ENCODE measurements at regions not wholly inside any gene's neighbourhood (a gene's known extent, or its start where the extent isn't known, plus 50 kb on each side); places are given as distances from the start of the nearest gene placed in this dataset.

GRCh38 chr7:21305455-21306235 is 122.2 kb upstream of the SP4 start:
- H3K36me3 ChIP-seq (ENCODE audit: control insufficient read depth in 4 of 4, insufficient read depth in 4 of 4, low read length in 3 of 4) = no peaks in the 10 kb centered on the region
- no peaks in the 10 kb centered on the region for H3K27me3 ChIP-seq (replicated peaks in 2 of 5; ENCODE audit: control insufficient read depth in 4 of 5, insufficient read depth in 5 of 5, low read length in 4 of 5)
- no peaks in the 10 kb centered on the region for H3K4me1 ChIP-seq (ENCODE audit: control extremely low read depth in 1 of 4, control insufficient read depth in 4 of 4, insufficient read depth in 4 of 4, low read length in 3 of 4)
- POLR2A ChIA-PET = no interaction called here
- no peak for DNase-seq
- WGBS (ENCODE audit: insufficient coverage) = 100% methylated on average over 1 of the region's 3 CpGs
- H3K9me3 ChIP-seq (ENCODE audit: control extremely low read depth in 1 of 5, control insufficient read depth in 4 of 5, insufficient read depth in 2 of 5, low read depth in 1 of 5, low read length in 4 of 5) = peaks cover 0 to 18% (median 7%) of the 10 kb centered on the region in 5 experiments
- CTCF ChIA-PET = no interaction called here
- H3K4me3 ChIP-seq (ENCODE audit: control insufficient read depth in 1 of 7, extremely low read depth in 1 of 7, insufficient read depth in 4 of 7, low read depth in 2 of 7, low read length in 6 of 7) = no peak overlapping the region
- no peak overlapping the region for H3K27ac ChIP-seq (ENCODE audit: insufficient read depth in 1 of 2, low read depth in 1 of 2, low read length in 2 of 2, poor library complexity in 1 of 2, severe bottlenecking in 2 of 2)

DNA sequence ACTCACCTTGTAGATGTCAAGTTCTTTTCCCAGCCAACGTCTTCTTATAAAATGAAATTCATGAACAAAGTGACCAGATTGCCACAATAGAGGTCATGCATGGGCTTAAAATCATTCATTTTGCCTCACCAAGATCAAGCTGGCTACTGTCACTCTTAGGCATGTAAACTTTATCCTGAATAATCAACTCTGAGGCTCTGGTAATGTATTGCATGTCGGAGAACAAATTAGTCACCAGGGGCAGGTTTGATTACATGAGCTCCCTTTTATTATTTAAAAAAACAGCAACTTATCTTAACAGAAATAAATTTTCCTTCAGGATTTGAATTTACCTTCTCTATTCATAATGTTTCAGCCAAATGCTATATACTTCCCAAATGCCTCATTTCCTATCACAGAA is 112.9 kb upstream of the SP4 start:
- H3K36me3 ChIP-seq (ENCODE audit: control insufficient read depth in 4 of 4, insufficient read depth in 4 of 4, low read length in 3 of 4) = no peaks in the 10 kb centered on the region
- ChIA-PET CTCF (no interaction called here), POLR2A (no interaction called here)
- no peak overlapping the region for H3K4me3 ChIP-seq (ENCODE audit: control insufficient read depth in 1 of 7, extremely low read depth in 1 of 7, insufficient read depth in 4 of 7, low read depth in 2 of 7, low read length in 6 of 7)
- 100% methylated on average over 2 of the region's 2 CpGs for WGBS (ENCODE audit: insufficient coverage)
- no peaks in the 10 kb centered on the region for H3K27me3 ChIP-seq (replicated peaks in 2 of 5; ENCODE audit: control insufficient read depth in 4 of 5, insufficient read depth in 5 of 5, low read length in 4 of 5)
- H3K27ac ChIP-seq (ENCODE audit: insufficient read depth in 1 of 2, low read depth in 1 of 2, low read length in 2 of 2, poor library complexity in 1 of 2, severe bottlenecking in 2 of 2) = no peak overlapping the region
- DNase-seq = no peak
- H3K4me1 ChIP-seq (ENCODE audit: control extremely low read depth in 1 of 4, control insufficient read depth in 4 of 4, insufficient read depth in 4 of 4, low read length in 3 of 4) = no peaks in the 10 kb centered on the region
- peaks cover 0 to 3% (median 0%) of the 10 kb centered on the region in 5 experiments for H3K9me3 ChIP-seq (ENCODE audit: control extremely low read depth in 1 of 5, control insufficient read depth in 4 of 5, insufficient read depth in 2 of 5, low read depth in 1 of 5, low read length in 4 of 5)

GRCh38 chr7:21317966-21318915 is 109.6 kb upstream of the SP4 start:
- Histone ChIP-seq H3K9me3 (ENCODE audit: control extremely low read depth in 1 of 5, control insufficient read depth in 4 of 5, insufficient read depth in 2 of 5, low read depth in 1 of 5, low read length in 4 of 5) (peaks cover 0 to 3% (median 0%) of the 10 kb centered on the region in 5 experiments), H3K36me3 (ENCODE audit: control insufficient read depth in 4 of 4, insufficient read depth in 4 of 4, low read length in 3 of 4) (no peaks in the 10 kb centered on the region), H3K4me1 (ENCODE audit: control extremely low read depth in 1 of 4, control insufficient read depth in 4 of 4, insufficient read depth in 4 of 4, low read length in 3 of 4) (no peaks in the 10 kb centered on the region), H3K27ac (ENCODE audit: insufficient read depth in 1 of 2, low read depth in 1 of 2, low read length in 2 of 2, poor library complexity in 1 of 2, severe bottlenecking in 2 of 2) (no peak overlapping the region), H3K4me3 (ENCODE audit: control insufficient read depth in 1 of 7, extremely low read depth in 1 of 7, insufficient read depth in 4 of 7, low read depth in 2 of 7, low read length in 6 of 7) (no peak overlapping the region), H3K27me3 (replicated peaks in 2 of 5; ENCODE audit: control insufficient read depth in 4 of 5, insufficient read depth in 5 of 5, low read length in 4 of 5) (no peaks in the 10 kb centered on the region)
- POLR2A ChIA-PET = no interaction called here
- no peak for DNase-seq
- CTCF ChIA-PET = no interaction called here
- WGBS (ENCODE audit: insufficient coverage) = 100% methylated on average over 2 of the region's 6 CpGs

- no peak for DNase-seq
- WGBS (ENCODE audit: insufficient coverage) = 67% methylated on average over 1 of the region's 1 CpG
- H3K9me3 ChIP-seq (ENCODE audit: control extremely low read depth in 1 of 5, control insufficient read depth in 4 of 5, insufficient read depth in 2 of 5, low read depth in 1 of 5, low read length in 4 of 5) = peaks cover 0 to 3% (median 0%) of the 10 kb centered on the region in 5 experiments
- CTCF ChIA-PET = no interaction called here
- POLR2A ChIA-PET = no interaction called here
- no peaks in the 10 kb centered on the region for H3K27me3 ChIP-seq (replicated peaks in 2 of 5; ENCODE audit: control insufficient read depth in 4 of 5, insufficient read depth in 5 of 5, low read length in 4 of 5)
- H3K4me1 ChIP-seq (ENCODE audit: control extremely low read depth in 1 of 4, control insufficient read depth in 4 of 4, insufficient read depth in 4 of 4, low read length in 3 of 4) = no peaks in the 10 kb centered on the region
- no peak overlapping the region for H3K4me3 ChIP-seq (ENCODE audit: control insufficient read depth in 1 of 7, extremely low read depth in 1 of 7, insufficient read depth in 4 of 7, low read depth in 2 of 7, low read length in 6 of 7)
- no peak overlapping the region for H3K27ac ChIP-seq (ENCODE audit: insufficient read depth in 1 of 2, low read depth in 1 of 2, low read length in 2 of 2, poor library complexity in 1 of 2, severe bottlenecking in 2 of 2)
- H3K36me3 ChIP-seq (ENCODE audit: control insufficient read depth in 4 of 4, insufficient read depth in 4 of 4, low read length in 3 of 4) = no peaks in the 10 kb centered on the region
These were observed 109.0 kb upstream of the SP4 start for GRCh38 chr7:21318916-21319270.

DNA sequence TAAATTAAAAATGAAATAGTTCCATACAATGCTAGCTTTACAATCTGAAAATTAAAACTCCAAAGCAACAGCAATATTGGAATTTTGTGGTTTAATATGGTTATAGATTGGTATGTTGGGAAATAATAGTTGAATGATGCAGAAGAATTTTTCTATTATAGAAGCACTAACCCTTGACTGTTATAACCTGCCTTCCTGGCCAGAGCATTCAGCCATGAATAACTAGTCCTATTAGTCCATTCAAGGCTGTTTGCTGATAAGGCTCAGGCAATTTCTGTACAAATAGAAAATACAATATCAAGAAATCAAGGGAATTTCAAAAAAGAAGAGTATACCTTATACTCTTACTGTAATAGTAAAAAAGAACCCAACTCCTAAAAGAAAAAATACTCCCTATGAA is 101.6 kb upstream of the SP4 start:
- CTCF ChIA-PET = no interaction called here
- H3K9me3 ChIP-seq (ENCODE audit: control extremely low read depth in 1 of 5, control insufficient read depth in 4 of 5, insufficient read depth in 2 of 5, low read depth in 1 of 5, low read length in 4 of 5) = peaks cover 0 to 6% (median 0%) of the 10 kb centered on the region in 5 experiments

DNA sequence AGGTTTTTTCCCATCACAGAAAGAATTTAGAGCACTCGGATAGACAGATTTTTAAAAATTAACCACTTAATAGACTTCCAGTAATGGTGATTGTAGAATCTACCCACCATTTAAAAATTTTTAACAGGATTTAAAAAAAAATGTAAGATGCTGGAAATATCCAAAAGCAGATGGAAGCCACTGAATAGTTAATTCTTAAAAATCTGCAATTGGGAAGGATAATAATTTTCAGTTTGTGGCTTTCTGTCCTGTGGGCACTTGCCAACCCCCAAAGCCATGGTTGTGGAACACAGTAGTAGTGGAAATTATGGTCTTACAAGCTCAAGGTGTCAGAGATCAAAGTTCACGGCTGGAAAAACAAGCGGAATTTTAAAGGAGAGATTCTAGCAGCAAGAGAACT is 101.0 kb upstream of the SP4 start:
- peaks cover 0 to 6% (median 0%) of the 10 kb centered on the region in 5 experiments for H3K9me3 ChIP-seq (ENCODE audit: control extremely low read depth in 1 of 5, control insufficient read depth in 4 of 5, insufficient read depth in 2 of 5, low read depth in 1 of 5, low read length in 4 of 5)
- POLR2A ChIA-PET = no interaction called here
- CTCF ChIA-PET = no interaction called here
- no peaks in the 10 kb centered on the region for H3K4me1 ChIP-seq (ENCODE audit: control extremely low read depth in 1 of 4, control insufficient read depth in 4 of 4, insufficient read depth in 4 of 4, low read length in 3 of 4)
- no peaks in the 10 kb centered on the region for H3K36me3 ChIP-seq (ENCODE audit: control insufficient read depth in 4 of 4, insufficient read depth in 4 of 4, low read length in 3 of 4)
- H3K27me3 ChIP-seq (replicated peaks in 2 of 5; ENCODE audit: control insufficient read depth in 4 of 5, insufficient read depth in 5 of 5, low read length in 4 of 5) = no peaks in the 10 kb centered on the region
- DNase-seq = no peak
- 100% methylated on average over 2 of the region's 3 CpGs for WGBS (ENCODE audit: insufficient coverage)
- no peak overlapping the region for H3K4me3 ChIP-seq (ENCODE audit: control insufficient read depth in 1 of 7, extremely low read depth in 1 of 7, insufficient read depth in 4 of 7, low read depth in 2 of 7, low read length in 6 of 7)
- no peak overlapping the region for H3K27ac ChIP-seq (ENCODE audit: insufficient read depth in 1 of 2, low read depth in 1 of 2, low read length in 2 of 2, poor library complexity in 1 of 2, severe bottlenecking in 2 of 2)

More for the DNA sequence above, 101.6 kb upstream of the SP4 start:
- H3K4me1 ChIP-seq (ENCODE audit: control extremely low read depth in 1 of 4, control insufficient read depth in 4 of 4, insufficient read depth in 4 of 4, low read length in 3 of 4) = no peaks in the 10 kb centered on the region
- no peaks in the 10 kb centered on the region for H3K36me3 ChIP-seq (ENCODE audit: control insufficient read depth in 4 of 4, insufficient read depth in 4 of 4, low read length in 3 of 4)
- H3K4me3 ChIP-seq (ENCODE audit: control insufficient read depth in 1 of 7, extremely low read depth in 1 of 7, insufficient read depth in 4 of 7, low read depth in 2 of 7, low read length in 6 of 7) = no peak overlapping the region
- H3K27ac ChIP-seq (ENCODE audit: insufficient read depth in 1 of 2, low read depth in 1 of 2, low read length in 2 of 2, poor library complexity in 1 of 2, severe bottlenecking in 2 of 2) = no peak overlapping the region
- H3K27me3 ChIP-seq (replicated peaks in 2 of 5; ENCODE audit: control insufficient read depth in 4 of 5, insufficient read depth in 5 of 5, low read length in 4 of 5) = no peaks in the 10 kb centered on the region
- DNase-seq = no peak
- POLR2A ChIA-PET = no interaction called here
